SK-N-SH treated with all-trans-retinoic acid at 6 μM for 48 hours (cell line): ENCODE measurements at regions not wholly inside any gene's neighbourhood (a gene's known extent, or its start where the extent isn't known, plus 50 kb on each side); places are given as distances from the start of the nearest gene placed in this dataset.

Source experiments
- ISL1 ChIP-seq: fragments of 250-450 bp; sonication (Bioruptor Pico); IDR thresholded peaks from 2 replicates; pipeline ENCODE4 v2.1.2; 2022; ENCODE audit warnings: mild to moderate bottlenecking, moderate library complexity
- PPARA ChIP-seq: fragments of 250-450 bp; sonication (Bioruptor Pico); IDR thresholded peaks from 2 replicates; pipeline ENCODE4 v1.5.0; 2020; ENCODE audit warnings: mild to moderate bottlenecking, borderline replicate concordance
- RARB ChIP-seq: fragments of 250-450 bp; sonication (Bioruptor Pico); IDR thresholded peaks from 2 replicates; pipeline ENCODE4 v1.8.0; 2021; ENCODE audit warnings: mild to moderate bottlenecking, moderate library complexity
- TSHZ2 ChIP-seq: fragments of 250-450 bp; sonication (Bioruptor Pico); IDR thresholded peaks from 2 replicates; pipeline ENCODE4 v1.5.0; 2020; ENCODE audit warnings: mild to moderate bottlenecking, moderate library complexity
- ZFP3 ChIP-seq: fragments of 250-450 bp; sonication (Bioruptor Pico); IDR thresholded peaks from 2 replicates; pipeline ENCODE4 v1.5.0; 2020; ENCODE audit warnings: mild to moderate bottlenecking, moderate library complexity
- ZFP30 ChIP-seq: fragments of 450-650 bp; formaldehyde crosslinking; IDR thresholded peaks from 2 replicates; pipeline ENCODE4 v1.5.0; 2022; ENCODE audit warnings: mild to moderate bottlenecking, moderate library complexity
- TF ChIP-seq, protein P1 (sequence below): fragments of 250-450 bp; sonication (Bioruptor Pico); IDR thresholded peaks from 2 replicates; pipeline ENCODE4 v1.8.0; 2020; ENCODE audit warnings: mild to moderate bottlenecking, moderate library complexity, borderline replicate concordance

GRCh38 chr10:83276971-83277370, 862.3 kb upstream of the GHITM start:
- TF ChIP-seq ZFP3 (no peak), RARB (CRISPR knock-in tag) (no peak), PPARA (no peak), ZFP30 (no peak), ISL1 (CRISPR knock-in tag) (no peak), TSHZ2 (CRISPR knock-in tag) (no peak)
- TF ChIP-seq, protein P1, sequence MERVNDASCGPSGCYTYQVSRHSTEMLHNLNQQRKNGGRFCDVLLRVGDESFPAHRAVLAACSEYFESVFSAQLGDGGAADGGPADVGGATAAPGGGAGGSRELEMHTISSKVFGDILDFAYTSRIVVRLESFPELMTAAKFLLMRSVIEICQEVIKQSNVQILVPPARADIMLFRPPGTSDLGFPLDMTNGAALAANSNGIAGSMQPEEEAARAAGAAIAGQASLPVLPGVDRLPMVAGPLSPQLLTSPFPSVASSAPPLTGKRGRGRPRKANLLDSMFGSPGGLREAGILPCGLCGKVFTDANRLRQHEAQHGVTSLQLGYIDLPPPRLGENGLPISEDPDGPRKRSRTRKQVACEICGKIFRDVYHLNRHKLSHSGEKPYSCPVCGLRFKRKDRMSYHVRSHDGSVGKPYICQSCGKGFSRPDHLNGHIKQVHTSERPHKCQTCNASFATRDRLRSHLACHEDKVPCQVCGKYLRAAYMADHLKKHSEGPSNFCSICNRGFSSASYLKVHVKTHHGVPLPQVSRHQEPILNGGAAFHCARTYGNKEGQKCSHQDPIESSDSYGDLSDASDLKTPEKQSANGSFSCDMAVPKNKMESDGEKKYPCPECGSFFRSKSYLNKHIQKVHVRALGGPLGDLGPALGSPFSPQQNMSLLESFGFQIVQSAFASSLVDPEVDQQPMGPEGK (CRISPR knock-in tag), result no peak
